NCI-H2196 (cell line): ENCODE measurements at regions not wholly inside any gene's neighbourhood (a gene's known extent, or its start where the extent isn't known, plus 50 kb on each side); places are given as distances from the start of the nearest gene placed in this dataset.

Experiments
- DNase-seq: peaks from one replicate; lab custom pipeline; 2025; ENCODE audit not compliant: unreplicated experiment; lab: John Stamatoyannopoulos, UW

GRCh38 chr2:33680644-33681363 lies 81.7 kb upstream of the FAM98A start:
- DNase-seq: no peak

- no peak for DNase-seq
Observed at GRCh38 chr2:33678436-33678835, 79.3 kb upstream of the FAM98A start.

- no peak for DNase-seq
Observed at GRCh38 chr2:33673937-33674336, 74.8 kb upstream of the FAM98A start.

- no peak for DNase-seq
Observed at GRCh38 chr2:33672896-33673295, 73.8 kb upstream of the FAM98A start.

- DNase-seq: no peak
Observed at GRCh38 chr2:33672389-33672788, 73.3 kb upstream of the FAM98A start.

- DNase-seq: no peak
Observed at GRCh38 chr2:33671198-33671597, 72.1 kb upstream of the FAM98A start.

- no peak for DNase-seq
Observed at GRCh38 chr2:33670392-33670937, 71.4 kb upstream of the FAM98A start.

- DNase-seq: no peak
Observed at GRCh38 chr2:33666879-33667278, 67.8 kb upstream of the FAM98A start.

GRCh38 chr2:33665039-33665438 lies 65.9 kb upstream of the FAM98A start:
- DNase-seq: no peak

- DNase-seq: no peak
Observed at GRCh38 chr2:33660416-33661123, 61.5 kb upstream of the FAM98A start.

GRCh38 chr2:33655626-33656320 lies 56.7 kb upstream of the FAM98A start:
- DNase-seq: no peak

GRCh38 chr2:33652830-33653229 lies 53.7 kb upstream of the FAM98A start:
- DNase-seq: no peak

GRCh38 chr2:33650171-33650570 lies 51.1 kb upstream of the FAM98A start:
- no peak for DNase-seq
